ENCODE measurements at regions not wholly inside any gene's neighbourhood (a gene's known extent, or its start where the extent isn't known, plus 50 kb on each side); places are given as distances from the start of the nearest gene placed in this dataset.

GRCh38 chr15:57824186-57824585 lies 117.7 kb downstream of the POLR2M start:
- Histone ChIP-seq H3K9me3 (ENCODE audit: control insufficient read depth, low read length) (no peaks in the 10 kb centered on the region), H3K36me3 (ENCODE audit: control insufficient read depth, insufficient read depth, low read length) (no peaks in the 10 kb centered on the region), H2AFZ (no peak overlapping the region), H3K79me2 (no peaks in the 10 kb centered on the region), H3K4me1 (no peaks in the 10 kb centered on the region), H3K27ac (no peak overlapping the region), H3K4me3 (ENCODE audit: low read depth, low read length) (no peak overlapping the region), H3K27me3 (ENCODE audit: control insufficient read depth, insufficient read depth, low read length) (no peaks in the 10 kb centered on the region), H3K9ac (no peak overlapping the region), H3K4me2 (ENCODE audit: low read length) (no peak overlapping the region)
- no peak for TF ChIP-seq CTCF (IDR thresholded peaks at IDR 0.05)

- H3K9me3 ChIP-seq (ENCODE audit: control insufficient read depth, low read length), result no peaks in the 10 kb centered on the region
- no peak overlapping the region for H3K4me2 ChIP-seq (ENCODE audit: low read length)
- H2AFZ ChIP-seq, result no peak overlapping the region
Observed at GRCh38 chr15:57827021-57827420, 120.5 kb downstream of the POLR2M start.

GRCh38 chr15:57827971-57828370 lies 121.5 kb downstream of the POLR2M start:
- H3K79me2 ChIP-seq, result no peaks in the 10 kb centered on the region

More at GRCh38 chr15:57827021-57827420, 120.5 kb downstream of the POLR2M start:
- Histone ChIP-seq H3K27me3 (ENCODE audit: control insufficient read depth, insufficient read depth, low read length) (no peaks in the 10 kb centered on the region), H3K27ac (no peak overlapping the region), H3K79me2 (no peaks in the 10 kb centered on the region), H3K36me3 (ENCODE audit: control insufficient read depth, insufficient read depth, low read length) (no peaks in the 10 kb centered on the region), H3K4me3 (ENCODE audit: low read depth, low read length) (no peak overlapping the region), H3K4me1 (no peaks in the 10 kb centered on the region), H3K9ac (no peak overlapping the region)
- TF ChIP-seq CTCF (IDR thresholded peaks at IDR 0.05), result no peak

GRCh38 chr15:57832183-57832582 lies 125.7 kb downstream of the POLR2M start:
- H3K27me3 ChIP-seq (ENCODE audit: control insufficient read depth, insufficient read depth, low read length), result no peaks in the 10 kb centered on the region
- H3K4me3 ChIP-seq (ENCODE audit: low read depth, low read length), result no peak overlapping the region
- no peak overlapping the region for H3K27ac ChIP-seq
- no peak overlapping the region for H2AFZ ChIP-seq
- H3K36me3 ChIP-seq (ENCODE audit: control insufficient read depth, insufficient read depth, low read length), result no peaks in the 10 kb centered on the region
- no peak overlapping the region for H3K4me2 ChIP-seq (ENCODE audit: low read length)
- no peak overlapping the region for H3K9ac ChIP-seq
- H3K4me1 ChIP-seq, result no peaks in the 10 kb centered on the region
- no peaks in the 10 kb centered on the region for H3K79me2 ChIP-seq
- no peaks in the 10 kb centered on the region for H3K9me3 ChIP-seq (ENCODE audit: control insufficient read depth, low read length)
- no peak for TF ChIP-seq CTCF (IDR thresholded peaks at IDR 0.05)

More at GRCh38 chr15:57827971-57828370, 121.5 kb downstream of the POLR2M start:
- Histone ChIP-seq H2AFZ (no peak overlapping the region), H3K27ac (no peak overlapping the region), H3K9ac (no peak overlapping the region), H3K9me3 (ENCODE audit: control insufficient read depth, low read length) (no peaks in the 10 kb centered on the region), H3K4me3 (ENCODE audit: low read depth, low read length) (no peak overlapping the region), H3K27me3 (ENCODE audit: control insufficient read depth, insufficient read depth, low read length) (no peaks in the 10 kb centered on the region), H3K36me3 (ENCODE audit: control insufficient read depth, insufficient read depth, low read length) (no peaks in the 10 kb centered on the region), H3K4me1 (no peaks in the 10 kb centered on the region), H3K4me2 (ENCODE audit: low read length) (no peak overlapping the region)
- TF ChIP-seq CTCF (IDR thresholded peaks at IDR 0.05), result no peak

- Histone ChIP-seq H3K27ac (no peak overlapping the region), H3K79me2 (no peaks in the 10 kb centered on the region), H2AFZ (no peak overlapping the region), H3K4me3 (ENCODE audit: low read depth, low read length) (no peak overlapping the region), H3K4me2 (ENCODE audit: low read length) (no peak overlapping the region), H3K4me1 (no peaks in the 10 kb centered on the region), H3K9me3 (ENCODE audit: control insufficient read depth, low read length) (no peaks in the 10 kb centered on the region), H3K36me3 (ENCODE audit: control insufficient read depth, insufficient read depth, low read length) (no peaks in the 10 kb centered on the region), H3K27me3 (ENCODE audit: control insufficient read depth, insufficient read depth, low read length) (no peaks in the 10 kb centered on the region), H3K9ac (no peak overlapping the region)
- no peak for TF ChIP-seq CTCF (IDR thresholded peaks at IDR 0.05)
Observed at GRCh38 chr15:57835119-57835518, 128.6 kb downstream of the POLR2M start.
